GM12865 (cell line): ENCODE measurements at regions not wholly inside any gene's neighbourhood (a gene's known extent, or its start where the extent isn't known, plus 50 kb on each side); places are given as distances from the start of the nearest gene placed in this dataset.

Experiments used
- DNase-seq: peaks from one replicate; pipeline ENCODE4 v3.0.0; 2010; ENCODE audit warnings: low read depth
- H3K4me3 ChIP-seq: 2 replicates; pipeline ENCODE4 v1.5.1; 2011; ENCODE audit warnings: mild to moderate bottlenecking, low read depth, low read length, control low read depth
- TF ChIP-seq, protein P1 (sequence below): IDR thresholded peaks from 2 replicates; pipeline ENCODE4 v1.5.1; 2011; ENCODE audit warnings: low read length, control low read depth, low read depth, inconsistent platforms; ENCODE audit not compliant: insufficient read depth; ENCODE audit errors: missing control alignments

DNA sequence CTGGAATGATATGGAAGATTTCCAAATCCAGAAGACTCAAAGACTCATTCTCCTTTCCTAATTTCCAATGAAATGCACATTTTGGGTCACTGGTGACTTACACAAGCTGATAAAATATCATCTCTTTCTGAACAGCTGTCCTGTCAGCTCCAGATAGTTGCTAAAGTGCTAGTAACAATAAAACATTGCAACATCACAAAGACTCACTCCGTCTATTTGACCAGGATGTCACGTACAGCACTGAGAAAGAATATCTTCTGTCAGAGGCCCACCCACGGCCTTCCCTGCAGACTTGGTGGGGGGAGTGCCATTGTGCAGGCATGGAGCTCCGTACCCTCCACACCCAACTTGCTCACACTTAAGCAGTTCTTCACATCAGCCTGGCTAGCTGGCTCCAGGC is 78.9 kb upstream of the EGR2 start:
- DNase-seq, result no peak
- no peak overlapping the region for H3K4me3 ChIP-seq
- TF ChIP-seq, protein P1, sequence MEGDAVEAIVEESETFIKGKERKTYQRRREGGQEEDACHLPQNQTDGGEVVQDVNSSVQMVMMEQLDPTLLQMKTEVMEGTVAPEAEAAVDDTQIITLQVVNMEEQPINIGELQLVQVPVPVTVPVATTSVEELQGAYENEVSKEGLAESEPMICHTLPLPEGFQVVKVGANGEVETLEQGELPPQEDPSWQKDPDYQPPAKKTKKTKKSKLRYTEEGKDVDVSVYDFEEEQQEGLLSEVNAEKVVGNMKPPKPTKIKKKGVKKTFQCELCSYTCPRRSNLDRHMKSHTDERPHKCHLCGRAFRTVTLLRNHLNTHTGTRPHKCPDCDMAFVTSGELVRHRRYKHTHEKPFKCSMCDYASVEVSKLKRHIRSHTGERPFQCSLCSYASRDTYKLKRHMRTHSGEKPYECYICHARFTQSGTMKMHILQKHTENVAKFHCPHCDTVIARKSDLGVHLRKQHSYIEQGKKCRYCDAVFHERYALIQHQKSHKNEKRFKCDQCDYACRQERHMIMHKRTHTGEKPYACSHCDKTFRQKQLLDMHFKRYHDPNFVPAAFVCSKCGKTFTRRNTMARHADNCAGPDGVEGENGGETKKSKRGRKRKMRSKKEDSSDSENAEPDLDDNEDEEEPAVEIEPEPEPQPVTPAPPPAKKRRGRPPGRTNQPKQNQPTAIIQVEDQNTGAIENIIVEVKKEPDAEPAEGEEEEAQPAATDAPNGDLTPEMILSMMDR, result no peak

DNA sequence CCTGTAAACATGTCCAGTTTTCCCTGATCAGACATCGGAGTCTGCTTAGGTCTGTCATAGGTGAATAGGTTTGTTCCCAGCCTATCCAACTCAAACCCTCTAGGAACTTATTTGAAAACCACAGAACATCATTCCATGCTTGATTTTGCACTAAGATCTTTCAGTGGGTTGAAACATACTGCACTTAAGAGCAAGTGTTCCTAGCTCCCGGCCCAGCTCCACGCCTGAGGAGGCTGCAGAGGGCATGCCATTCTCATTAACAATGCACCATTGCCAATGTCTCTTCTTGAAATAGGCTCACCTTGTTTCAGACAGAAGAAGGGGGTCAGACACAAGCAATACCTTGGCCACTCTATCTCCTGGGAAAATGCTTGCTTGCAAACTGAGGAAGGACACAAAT is 78.0 kb upstream of the EGR2 start:
- DNase-seq, result no peak
- no peak overlapping the region for H3K4me3 ChIP-seq
- TF ChIP-seq, protein P1, result no peak

DNA sequence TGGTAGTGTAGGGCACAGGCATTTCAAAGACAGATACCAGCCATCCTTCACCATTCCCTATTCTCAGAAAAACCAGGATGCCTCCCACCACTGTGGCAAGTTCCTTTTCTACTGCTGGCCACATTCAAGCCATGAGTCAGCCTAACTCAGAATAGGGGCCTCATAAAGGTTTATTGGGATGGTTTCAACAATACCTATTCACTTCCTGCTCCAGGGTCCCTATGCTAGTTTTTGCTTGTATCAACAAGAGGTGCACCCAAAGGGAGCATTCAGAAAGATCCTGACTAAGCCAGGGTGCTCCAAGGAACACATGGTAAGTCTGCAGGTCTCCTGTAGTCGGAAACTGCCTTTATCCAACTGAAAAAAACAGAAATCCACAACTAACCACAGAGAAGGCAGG is 76.9 kb upstream of the EGR2 start:
- no peak for DNase-seq
- H3K4me3 ChIP-seq, result no peak overlapping the region
- TF ChIP-seq, protein P1, result no peak

DNA sequence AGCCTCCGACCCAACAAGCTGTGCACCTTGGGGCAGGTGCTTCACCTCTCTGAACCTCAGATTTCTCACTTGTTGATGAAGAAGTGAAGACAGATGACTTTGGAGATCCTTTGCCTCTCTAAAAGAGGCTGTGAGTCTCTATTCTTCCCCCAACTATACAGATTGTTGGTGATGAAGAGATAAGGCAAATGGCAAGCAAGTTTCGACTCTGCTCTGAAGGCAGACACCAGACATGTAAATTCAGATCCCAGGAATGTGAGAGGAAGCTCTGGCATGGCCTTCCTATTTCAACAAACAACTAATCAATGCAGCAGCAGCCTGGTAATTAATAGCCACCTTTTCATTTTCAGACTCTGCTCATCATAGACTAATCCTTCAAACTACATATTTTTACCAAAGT is 74.2 kb upstream of the EGR2 start:
- no peak for DNase-seq
- TF ChIP-seq, protein P1, result no peak
- H3K4me3 ChIP-seq, result no peak overlapping the region

DNA sequence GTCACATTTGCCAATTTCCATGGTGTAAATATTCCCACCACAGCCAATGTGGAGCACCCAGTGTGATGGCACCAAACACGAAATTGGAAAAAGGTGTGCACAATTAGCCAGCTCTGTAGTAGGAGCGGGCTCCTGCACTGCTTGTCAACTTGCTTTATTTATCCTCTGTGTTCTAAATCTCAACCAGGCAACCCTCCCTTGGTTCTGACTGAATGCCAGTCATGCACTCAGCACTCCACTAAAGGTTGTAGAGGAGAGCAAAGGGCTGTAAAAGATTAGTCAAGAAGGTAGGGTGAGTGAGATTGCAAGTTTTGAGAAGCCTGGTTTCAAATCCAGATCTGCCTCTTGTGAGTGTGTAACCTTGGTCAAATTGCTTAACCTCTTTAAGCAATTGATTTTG is 71.5 kb upstream of the EGR2 start:
- no peak overlapping the region for H3K4me3 ChIP-seq
- no peak for DNase-seq
- TF ChIP-seq, protein P1, result no peak

DNA sequence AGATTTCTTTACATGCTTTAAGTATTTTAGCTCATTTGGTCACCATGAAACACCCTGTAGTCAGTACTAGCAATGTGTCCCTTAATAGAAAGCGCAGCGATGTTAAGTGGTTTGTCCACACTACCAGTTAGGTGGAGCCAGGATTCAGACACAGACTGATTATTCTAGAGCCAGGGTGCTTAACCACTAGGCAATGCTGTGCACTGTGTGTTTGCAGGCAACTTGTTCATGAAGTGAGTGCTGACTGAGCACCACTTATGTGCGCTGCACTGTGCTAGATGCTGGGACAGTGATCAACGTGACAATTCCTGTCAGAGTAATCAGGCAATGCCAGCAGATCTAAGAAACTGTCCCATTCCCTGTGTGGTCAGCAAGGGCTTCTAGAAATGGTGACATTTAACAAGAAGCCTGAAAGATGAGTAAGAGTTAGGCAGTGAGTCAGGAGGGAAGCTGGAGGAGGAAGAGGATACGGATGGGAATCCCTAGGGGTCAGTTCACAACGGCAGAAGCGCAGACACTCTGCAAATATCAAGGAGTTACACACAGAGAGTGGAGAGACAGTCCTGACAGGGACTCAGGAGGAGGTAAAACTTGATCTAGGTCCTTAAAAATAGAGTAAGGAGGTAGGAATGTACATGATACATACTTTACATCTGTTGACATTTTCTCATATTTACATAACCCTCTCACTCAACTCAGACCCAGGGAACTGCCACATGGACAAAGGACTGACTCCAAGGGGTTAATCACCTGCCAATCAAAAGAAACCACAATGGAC is 69.7 kb upstream of the EGR2 start:
- no peak overlapping the region for H3K4me3 ChIP-seq
- no peak for DNase-seq

More for the DNA sequence above, 69.7 kb upstream of the EGR2 start:
- TF ChIP-seq, protein P1, result no peak
